Osteocyte (in vitro differentiated cells): ENCODE measurements at regions not wholly inside any gene's neighbourhood (a gene's known extent, or its start where the extent isn't known, plus 50 kb on each side); places are given as distances from the start of the nearest gene placed in this dataset.

Experiments used
- DNase-seq: peaks from one replicate; pipeline ENCODE4 v3.0.0; 2021; ENCODE audit warnings: mixed read lengths; ENCODE audit not compliant: unreplicated experiment; ENCODE audit errors: extremely low spot score
- H3K27ac Mint-ChIP-seq: one replicate; pipeline ENCODE4 v1.8.0; 2021; ENCODE audit warnings: mild to moderate bottlenecking, mixed read lengths; ENCODE audit not compliant: unreplicated experiment
- H3K27me3 Mint-ChIP-seq: one replicate; pipeline ENCODE4 v1.8.0; 2021; ENCODE audit warnings: mixed read lengths; ENCODE audit not compliant: unreplicated experiment
- H3K36me3 Mint-ChIP-seq: one replicate; pipeline ENCODE4 v1.8.0; 2021; ENCODE audit warnings: mixed read lengths; ENCODE audit not compliant: unreplicated experiment
- H3K4me1 Mint-ChIP-seq: one replicate; pipeline ENCODE4 v1.8.0; 2021; ENCODE audit warnings: mixed read lengths; ENCODE audit not compliant: unreplicated experiment
- H3K4me3 Mint-ChIP-seq: one replicate; pipeline ENCODE4 v1.8.0; 2021; ENCODE audit warnings: mild to moderate bottlenecking, moderate library complexity, mixed read lengths; ENCODE audit not compliant: unreplicated experiment
- H3K9me3 Mint-ChIP-seq: one replicate; pipeline ENCODE4 v1.8.0; 2021; ENCODE audit warnings: mixed read lengths; ENCODE audit not compliant: unreplicated experiment
- TF ChIP-seq, protein P1 (sequence below): fragments of 200-600 bp; sonication (generic); IDR thresholded peaks from 2 replicates; pipeline ENCODE4 v1.5.0; 2021; ENCODE audit warnings: antibody characterized with exemption, mild to moderate bottlenecking, moderate library complexity

DNA sequence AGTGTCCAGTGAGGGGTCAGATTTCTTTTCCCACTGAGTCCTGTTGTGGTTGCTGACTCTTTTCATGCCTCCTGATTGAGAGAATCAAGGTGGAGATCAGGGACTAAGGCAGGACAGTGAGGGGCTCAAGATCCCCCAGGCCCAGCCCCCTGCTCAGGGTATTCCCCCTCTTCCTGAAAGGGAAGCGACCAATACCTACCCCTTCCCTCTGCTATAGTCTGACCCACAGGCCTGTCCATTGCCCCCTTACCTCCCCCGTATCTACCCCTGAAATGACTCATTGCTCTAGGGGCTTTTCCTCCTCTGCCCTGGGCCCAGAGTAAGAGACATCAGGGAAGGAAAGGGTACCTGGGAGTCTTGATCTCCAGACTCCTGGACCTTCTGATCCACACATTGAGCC, 1320.5 kb downstream of the UQCRFS1 start:
- Mint-ChIP-seq H3K27me3 (no peaks in the 10 kb centered on the region), H3K36me3 (no peaks in the 10 kb centered on the region), H3K4me3 (no peak overlapping the region), H3K27ac (no peak overlapping the region), H3K9me3 (peaks cover 34% of the 10 kb centered on the region), H3K4me1 (no peaks in the 10 kb centered on the region)
- TF ChIP-seq, protein P1, sequence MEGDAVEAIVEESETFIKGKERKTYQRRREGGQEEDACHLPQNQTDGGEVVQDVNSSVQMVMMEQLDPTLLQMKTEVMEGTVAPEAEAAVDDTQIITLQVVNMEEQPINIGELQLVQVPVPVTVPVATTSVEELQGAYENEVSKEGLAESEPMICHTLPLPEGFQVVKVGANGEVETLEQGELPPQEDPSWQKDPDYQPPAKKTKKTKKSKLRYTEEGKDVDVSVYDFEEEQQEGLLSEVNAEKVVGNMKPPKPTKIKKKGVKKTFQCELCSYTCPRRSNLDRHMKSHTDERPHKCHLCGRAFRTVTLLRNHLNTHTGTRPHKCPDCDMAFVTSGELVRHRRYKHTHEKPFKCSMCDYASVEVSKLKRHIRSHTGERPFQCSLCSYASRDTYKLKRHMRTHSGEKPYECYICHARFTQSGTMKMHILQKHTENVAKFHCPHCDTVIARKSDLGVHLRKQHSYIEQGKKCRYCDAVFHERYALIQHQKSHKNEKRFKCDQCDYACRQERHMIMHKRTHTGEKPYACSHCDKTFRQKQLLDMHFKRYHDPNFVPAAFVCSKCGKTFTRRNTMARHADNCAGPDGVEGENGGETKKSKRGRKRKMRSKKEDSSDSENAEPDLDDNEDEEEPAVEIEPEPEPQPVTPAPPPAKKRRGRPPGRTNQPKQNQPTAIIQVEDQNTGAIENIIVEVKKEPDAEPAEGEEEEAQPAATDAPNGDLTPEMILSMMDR: no peak
- peak; percentile 57 for DNase-seq

- DNase-seq: no peak
- TF ChIP-seq, protein P1: no peak
- no peak overlapping the region for H3K4me3 Mint-ChIP-seq
- H3K36me3 Mint-ChIP-seq: no peaks in the 10 kb centered on the region
- peaks cover 45% of the 10 kb centered on the region for H3K9me3 Mint-ChIP-seq
- no peak overlapping the region for H3K27ac Mint-ChIP-seq
- no peaks in the 10 kb centered on the region for H3K4me1 Mint-ChIP-seq
- no peaks in the 10 kb centered on the region for H3K27me3 Mint-ChIP-seq
These were observed 1321.5 kb downstream of the UQCRFS1 start for GRCh38 chr19:27891411-27891810.

DNA sequence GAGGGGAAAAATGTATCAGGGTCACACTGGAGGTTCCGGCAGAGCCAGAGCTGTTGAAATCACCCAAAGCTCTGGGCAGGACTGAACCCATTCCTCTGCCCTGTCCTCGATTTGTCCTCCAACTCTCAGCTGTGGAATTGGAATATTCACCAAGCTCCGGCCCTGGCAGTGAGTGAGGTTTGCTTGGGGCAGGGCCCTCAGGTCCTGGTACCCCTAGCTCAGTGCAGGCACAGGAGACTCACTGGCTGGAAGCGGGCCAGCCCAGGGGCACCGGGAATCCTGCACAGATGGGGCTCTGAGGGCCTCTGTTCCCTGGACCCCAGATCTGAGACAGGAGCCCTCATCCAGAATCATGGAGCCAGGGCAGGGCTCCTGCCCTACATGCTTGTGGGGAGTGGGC, 1322.3 kb downstream of the UQCRFS1 start:
- Mint-ChIP-seq H3K9me3 (peaks cover 48% of the 10 kb centered on the region), H3K36me3 (no peaks in the 10 kb centered on the region), H3K27ac (no peak overlapping the region), H3K27me3 (no peaks in the 10 kb centered on the region), H3K4me3 (no peak overlapping the region), H3K4me1 (no peaks in the 10 kb centered on the region)
- TF ChIP-seq, protein P1: no peak
- no peak for DNase-seq

DNA sequence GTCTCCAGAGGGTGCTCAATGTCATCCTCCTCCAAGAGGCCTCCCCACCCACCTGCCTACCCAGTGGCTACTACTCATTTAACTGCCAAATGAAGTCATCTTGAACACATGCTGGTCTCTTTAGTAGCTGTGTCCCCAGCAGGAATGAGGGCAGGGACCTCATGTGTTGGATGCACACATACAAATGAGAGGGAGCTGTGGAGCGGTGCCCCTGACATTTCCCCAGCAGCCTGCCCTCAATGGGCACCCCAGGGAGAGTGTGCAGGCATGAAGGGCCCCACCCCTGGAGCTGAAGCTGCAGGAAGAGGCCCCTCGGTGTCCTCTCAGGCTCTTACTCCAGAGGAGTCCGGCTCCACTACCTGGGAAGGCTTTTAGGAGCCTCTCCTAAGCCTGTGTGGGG, 1322.7 kb downstream of the UQCRFS1 start:
- Mint-ChIP-seq H3K9me3 (peaks cover 53% of the 10 kb centered on the region), H3K36me3 (no peaks in the 10 kb centered on the region), H3K4me1 (no peaks in the 10 kb centered on the region), H3K27me3 (no peaks in the 10 kb centered on the region), H3K27ac (no peak overlapping the region), H3K4me3 (no peak overlapping the region)
- TF ChIP-seq, protein P1: no peak
- no peak for DNase-seq

GRCh38 chr19:27889156-27889555, 1323.8 kb downstream of the UQCRFS1 start:
- TF ChIP-seq, protein P1: no peak
- Mint-ChIP-seq H3K4me1 (no peaks in the 10 kb centered on the region), H3K4me3 (no peak overlapping the region), H3K27ac (no peak overlapping the region), H3K27me3 (no peaks in the 10 kb centered on the region), H3K9me3 (peaks cover 54% of the 10 kb centered on the region), H3K36me3 (no peaks in the 10 kb centered on the region)
- no peak for DNase-seq
